ENCODE measurements at regions not wholly inside any gene's neighbourhood (a gene's known extent, or its start where the extent isn't known, plus 50 kb on each side); places are given as distances from the start of the nearest gene placed in this dataset.

DNA sequence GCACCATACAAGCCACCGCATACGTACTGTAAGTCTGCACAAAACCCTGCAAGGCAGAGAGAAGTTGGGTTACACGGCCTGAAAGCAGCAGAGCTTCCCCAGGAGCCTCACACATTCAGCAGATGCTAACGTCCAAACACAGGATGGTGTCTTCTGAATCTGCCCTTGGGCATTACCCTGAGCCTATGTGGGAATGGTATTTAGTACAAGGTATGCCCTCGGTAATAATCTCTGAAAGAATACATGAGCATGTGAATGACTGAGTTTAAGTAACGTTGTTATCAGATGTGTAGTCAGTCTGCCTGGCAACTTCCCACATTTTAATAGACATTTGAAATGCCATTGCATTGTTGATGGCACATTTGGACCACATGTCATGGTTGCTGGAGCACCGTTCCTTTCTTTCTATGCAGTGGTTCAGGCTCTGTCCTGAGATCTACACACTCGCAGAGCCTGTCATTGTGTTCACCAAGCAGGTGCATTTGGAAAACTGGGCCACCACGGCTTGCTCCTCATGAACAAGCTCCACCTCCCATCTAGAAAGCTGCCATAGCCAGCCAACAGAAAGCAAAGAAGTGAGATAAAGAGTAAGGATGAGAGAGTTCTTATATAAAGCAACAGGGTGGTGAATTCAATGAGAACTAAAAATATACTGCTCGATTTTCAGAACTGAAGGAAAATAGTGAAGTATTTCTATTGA, 136.5 kb upstream of the GGTLC1 start:
- BruUV-seq (replicated peaks) = no TSS peak
- Histone ChIP-seq H3K4me3 (ENCODE audit: low read depth in 2 of 2, low read length in 2 of 2) (no peak overlapping the region), H3K27me3 (ENCODE audit: control insufficient read depth, insufficient read depth, low read length) (no peaks in the 10 kb centered on the region), H3K27ac (ENCODE audit: low read length) (no peak overlapping the region), H3K36me3 (ENCODE audit: control insufficient read depth, insufficient read depth, low read length) (no peaks in the 10 kb centered on the region), H3K4me1 (ENCODE audit: control insufficient read depth, insufficient read depth, low read length) (no peaks in the 10 kb centered on the region), H3K9me3 (ENCODE audit: control insufficient read depth, insufficient read depth, low read depth, low read length) (no peaks in the 10 kb centered on the region)
- ATAC-seq = no peak
- in situ Hi-C loops (cut with HindIII; ENCODE audit: low pct_unique_long_range_greater_than_20kb, low sequenced_read_pairs) = no loop called here
- TF ChIP-seq, protein P1, sequence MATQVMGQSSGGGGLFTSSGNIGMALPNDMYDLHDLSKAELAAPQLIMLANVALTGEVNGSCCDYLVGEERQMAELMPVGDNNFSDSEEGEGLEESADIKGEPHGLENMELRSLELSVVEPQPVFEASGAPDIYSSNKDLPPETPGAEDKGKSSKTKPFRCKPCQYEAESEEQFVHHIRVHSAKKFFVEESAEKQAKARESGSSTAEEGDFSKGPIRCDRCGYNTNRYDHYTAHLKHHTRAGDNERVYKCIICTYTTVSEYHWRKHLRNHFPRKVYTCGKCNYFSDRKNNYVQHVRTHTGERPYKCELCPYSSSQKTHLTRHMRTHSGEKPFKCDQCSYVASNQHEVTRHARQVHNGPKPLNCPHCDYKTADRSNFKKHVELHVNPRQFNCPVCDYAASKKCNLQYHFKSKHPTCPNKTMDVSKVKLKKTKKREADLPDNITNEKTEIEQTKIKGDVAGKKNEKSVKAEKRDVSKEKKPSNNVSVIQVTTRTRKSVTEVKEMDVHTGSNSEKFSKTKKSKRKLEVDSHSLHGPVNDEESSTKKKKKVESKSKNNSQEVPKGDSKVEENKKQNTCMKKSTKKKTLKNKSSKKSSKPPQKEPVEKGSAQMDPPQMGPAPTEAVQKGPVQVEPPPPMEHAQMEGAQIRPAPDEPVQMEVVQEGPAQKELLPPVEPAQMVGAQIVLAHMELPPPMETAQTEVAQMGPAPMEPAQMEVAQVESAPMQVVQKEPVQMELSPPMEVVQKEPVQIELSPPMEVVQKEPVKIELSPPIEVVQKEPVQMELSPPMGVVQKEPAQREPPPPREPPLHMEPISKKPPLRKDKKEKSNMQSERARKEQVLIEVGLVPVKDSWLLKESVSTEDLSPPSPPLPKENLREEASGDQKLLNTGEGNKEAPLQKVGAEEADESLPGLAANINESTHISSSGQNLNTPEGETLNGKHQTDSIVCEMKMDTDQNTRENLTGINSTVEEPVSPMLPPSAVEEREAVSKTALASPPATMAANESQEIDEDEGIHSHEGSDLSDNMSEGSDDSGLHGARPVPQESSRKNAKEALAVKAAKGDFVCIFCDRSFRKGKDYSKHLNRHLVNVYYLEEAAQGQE (IDR thresholded peaks at IDR 0.05; ENCODE audit: insufficient read depth in 1 of 2, low read depth in 2 of 2, low read length in 1 of 2) = no peak
- TF ChIP-seq POLR2AphosphoS5 (IDR thresholded peaks at IDR 0.05; ENCODE audit: low read depth, low read length) (no peak), SIN3A (IDR thresholded peaks at IDR 0.05; ENCODE audit: borderline replicate concordance, insufficient read depth, low read depth, low read length) (no peak), TCF7L2 (IDR thresholded peaks at IDR 0.05; ENCODE audit: low read depth, low read length) (no peak)
- TF ChIP-seq, protein P2, sequence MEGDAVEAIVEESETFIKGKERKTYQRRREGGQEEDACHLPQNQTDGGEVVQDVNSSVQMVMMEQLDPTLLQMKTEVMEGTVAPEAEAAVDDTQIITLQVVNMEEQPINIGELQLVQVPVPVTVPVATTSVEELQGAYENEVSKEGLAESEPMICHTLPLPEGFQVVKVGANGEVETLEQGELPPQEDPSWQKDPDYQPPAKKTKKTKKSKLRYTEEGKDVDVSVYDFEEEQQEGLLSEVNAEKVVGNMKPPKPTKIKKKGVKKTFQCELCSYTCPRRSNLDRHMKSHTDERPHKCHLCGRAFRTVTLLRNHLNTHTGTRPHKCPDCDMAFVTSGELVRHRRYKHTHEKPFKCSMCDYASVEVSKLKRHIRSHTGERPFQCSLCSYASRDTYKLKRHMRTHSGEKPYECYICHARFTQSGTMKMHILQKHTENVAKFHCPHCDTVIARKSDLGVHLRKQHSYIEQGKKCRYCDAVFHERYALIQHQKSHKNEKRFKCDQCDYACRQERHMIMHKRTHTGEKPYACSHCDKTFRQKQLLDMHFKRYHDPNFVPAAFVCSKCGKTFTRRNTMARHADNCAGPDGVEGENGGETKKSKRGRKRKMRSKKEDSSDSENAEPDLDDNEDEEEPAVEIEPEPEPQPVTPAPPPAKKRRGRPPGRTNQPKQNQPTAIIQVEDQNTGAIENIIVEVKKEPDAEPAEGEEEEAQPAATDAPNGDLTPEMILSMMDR (IDR thresholded peaks at IDR 0.05) = no peak
- DNase-seq (ENCODE audit: low read depth, low spot score) = no peak
- CTCF ChIA-PET = no interaction called here
- intact Hi-C loops (cut with micrococcal nuclease; ENCODE audit: unreplicated experiment) = no loop called here
- POLR2A ChIA-PET = no interaction called here

DNA sequence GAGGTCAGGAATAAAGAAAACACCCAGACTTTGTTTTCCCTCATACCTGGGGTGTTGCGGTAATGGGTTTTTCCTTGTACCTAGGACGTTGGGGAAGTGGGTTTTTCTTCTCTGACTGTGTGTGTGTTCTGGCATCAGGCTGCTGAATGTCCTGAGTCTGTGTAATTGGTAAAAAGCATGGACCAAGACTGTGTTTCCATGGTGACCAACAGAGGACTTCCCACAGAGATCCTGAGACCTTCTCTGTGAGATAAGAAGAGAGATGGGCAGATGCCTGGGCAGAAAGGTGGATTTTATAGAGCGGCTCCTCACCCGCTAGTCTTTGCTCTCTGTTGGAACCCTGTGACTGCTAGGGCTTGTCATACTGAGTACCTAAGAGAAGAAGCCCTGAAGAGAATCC, 135.4 kb upstream of the GGTLC1 start:
- BruUV-seq (replicated peaks) = no TSS peak
- in situ Hi-C loops (cut with HindIII; ENCODE audit: low pct_unique_long_range_greater_than_20kb, low sequenced_read_pairs) = no loop called here

More for the DNA sequence above, 135.4 kb upstream of the GGTLC1 start:
- POLR2A ChIA-PET = no interaction called here
- CTCF ChIA-PET = no interaction called here
- H3K4me1 ChIP-seq (ENCODE audit: control insufficient read depth, insufficient read depth, low read length) = no peaks in the 10 kb centered on the region
- TF ChIP-seq, protein P1 (IDR thresholded peaks at IDR 0.05; ENCODE audit: insufficient read depth in 1 of 2, low read depth in 2 of 2, low read length in 1 of 2) = no peak
- TF ChIP-seq SIN3A (IDR thresholded peaks at IDR 0.05; ENCODE audit: borderline replicate concordance, insufficient read depth, low read depth, low read length) (no peak), TCF7L2 (IDR thresholded peaks at IDR 0.05; ENCODE audit: low read depth, low read length) (no peak), POLR2AphosphoS5 (IDR thresholded peaks at IDR 0.05; ENCODE audit: low read depth, low read length) (no peak)
- TF ChIP-seq, protein P2 (IDR thresholded peaks at IDR 0.05) = no peak
- H3K27ac ChIP-seq (ENCODE audit: low read length) = no peak overlapping the region
- H3K27me3 ChIP-seq (ENCODE audit: control insufficient read depth, insufficient read depth, low read length) = no peaks in the 10 kb centered on the region; the same call in 1 of the 2 replicates
- no peaks in the 10 kb centered on the region for H3K36me3 ChIP-seq (ENCODE audit: control insufficient read depth, insufficient read depth, low read length)
- no peak for DNase-seq (ENCODE audit: low read depth, low spot score)
- H3K4me3 ChIP-seq (ENCODE audit: low read depth in 2 of 2, low read length in 2 of 2) = no peak overlapping the region
- no peak for ATAC-seq
- intact Hi-C loops (cut with micrococcal nuclease; ENCODE audit: unreplicated experiment) = no loop called here
- no peaks in the 10 kb centered on the region for H3K9me3 ChIP-seq (ENCODE audit: control insufficient read depth, insufficient read depth, low read depth, low read length)
